Kidney glomerular epithelial cell (primary cell): ENCODE measurements at regions not wholly inside any gene's neighbourhood (a gene's known extent, or its start where the extent isn't known, plus 50 kb on each side); places are given as distances from the start of the nearest gene placed in this dataset.

ENCODE experiments used
- DNase-seq: peaks from one replicate; lab custom pipeline; 2025; lab: John Stamatoyannopoulos, UW

DNA sequence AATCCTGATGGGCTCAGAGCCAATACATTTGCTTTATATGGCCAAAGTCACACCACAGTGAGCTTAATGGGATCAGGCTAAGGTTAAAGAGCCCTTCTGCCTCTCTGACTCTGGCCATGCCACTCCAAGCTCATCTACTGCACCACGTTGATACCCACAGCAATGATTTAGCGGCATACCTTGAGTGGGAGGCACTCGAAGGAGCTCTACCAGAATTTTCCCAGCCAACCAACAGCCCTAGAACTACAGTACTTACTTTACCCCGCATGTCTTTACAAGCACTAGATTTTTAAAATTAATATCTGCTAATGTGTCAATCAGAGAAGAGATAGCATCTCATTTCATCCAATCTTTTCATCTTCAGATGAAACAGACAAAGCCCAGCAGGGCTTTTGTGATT lies 300.5 kb downstream of the GRIN2B start:
- no peak for DNase-seq

DNA sequence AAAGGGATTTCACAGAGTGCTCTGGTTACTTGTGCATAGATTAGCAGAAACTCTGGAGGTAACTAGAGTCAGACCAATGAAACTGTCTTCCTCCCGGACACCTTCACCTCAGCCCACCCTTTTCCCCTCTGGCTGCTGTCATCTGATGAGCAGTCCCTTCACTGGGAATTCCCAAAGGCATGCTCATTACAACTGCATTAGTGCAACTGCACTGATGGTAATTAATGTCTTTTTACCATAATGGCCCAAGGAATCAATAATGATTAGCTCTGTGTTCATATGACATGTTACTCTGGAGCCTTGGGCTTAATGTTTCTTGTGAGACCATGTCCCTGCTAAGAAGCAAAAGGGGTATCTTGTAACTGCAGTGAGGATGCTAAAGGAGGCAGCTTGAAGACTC lies 304.5 kb downstream of the GRIN2B start:
- DNase-seq, result no peak

DNA sequence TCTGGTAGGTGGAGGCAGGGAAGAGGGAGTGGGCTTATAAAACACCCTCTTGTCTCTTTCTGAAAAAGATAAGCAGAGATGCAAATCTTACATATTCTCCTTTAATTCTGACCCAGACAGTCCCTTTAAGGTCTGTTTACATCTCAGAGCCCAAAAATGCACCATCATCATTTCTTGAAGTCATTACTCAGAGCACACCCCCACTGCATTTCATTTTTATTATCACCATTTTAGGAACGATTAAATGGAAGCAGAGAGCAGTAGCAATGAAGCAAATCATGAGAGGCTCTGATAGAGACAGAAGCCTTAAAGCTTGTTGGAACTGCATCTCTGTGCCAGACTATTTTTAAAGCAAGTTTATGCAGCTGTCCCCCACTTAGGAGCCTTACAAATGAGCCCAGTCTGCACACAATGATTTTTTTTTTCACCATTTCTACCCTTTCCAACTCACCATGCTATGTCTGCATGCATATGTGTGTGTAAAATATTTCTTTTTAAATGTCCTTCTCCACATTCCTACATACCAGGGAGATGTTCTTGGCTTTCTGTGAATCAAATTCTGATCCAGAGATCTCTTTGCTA lies 311.0 kb downstream of the GRIN2B start:
- no peak for DNase-seq

- DNase-seq, result no peak
These were observed 312.5 kb downstream of the GRIN2B start for GRCh38 chr12:13668880-13669279.

DNA sequence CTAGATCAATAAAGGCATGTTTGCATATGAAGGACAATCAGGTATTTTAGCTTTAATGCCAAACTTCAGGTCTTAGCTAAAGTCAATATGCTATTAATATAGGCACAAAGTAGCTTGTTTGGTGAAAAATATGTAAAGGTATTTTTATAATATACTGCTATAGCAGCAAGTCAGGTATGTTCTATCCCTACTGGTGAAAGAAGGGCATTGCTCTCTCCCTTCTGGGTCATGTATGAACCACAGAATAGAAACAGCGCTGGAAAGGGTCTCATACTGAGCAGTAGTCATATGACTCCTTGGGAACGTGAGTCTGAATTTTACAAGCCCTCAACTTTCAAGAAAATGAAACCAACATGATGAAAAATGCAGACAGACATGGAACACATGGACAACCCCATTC lies 314.6 kb downstream of the GRIN2B start:
- DNase-seq, result no peak

GRCh38 chr12:13661005-13661887 lies 320.2 kb downstream of the GRIN2B start:
- DNase-seq, result peak; percentile 31

GRCh38 chr12:13654456-13654855 lies 326.9 kb downstream of the GRIN2B start:
- DNase-seq, result no peak

- no peak for DNase-seq
These were observed 329.3 kb downstream of the GRIN2B start for GRCh38 chr12:13652105-13652504.

DNA sequence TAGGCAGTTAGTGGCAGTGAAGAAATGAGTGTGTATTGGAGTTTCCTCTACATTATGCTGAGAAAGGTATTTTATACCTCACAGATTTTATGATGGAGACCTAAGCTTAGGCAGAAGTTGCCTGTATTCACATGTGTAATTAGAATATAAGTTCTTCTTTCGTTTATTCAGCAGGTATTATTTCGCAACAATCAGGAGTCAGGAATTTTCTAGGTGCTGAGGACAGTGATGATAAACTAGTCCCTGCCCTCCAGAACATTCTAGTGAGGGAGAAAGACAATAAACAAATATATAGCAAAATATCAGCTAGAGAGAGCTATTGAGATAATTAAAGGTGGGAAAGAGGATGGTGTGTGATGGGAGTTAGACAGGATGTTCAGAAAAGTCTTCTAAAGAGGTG lies 345.7 kb downstream of the GRIN2B start:
- DNase-seq, result no peak

DNA sequence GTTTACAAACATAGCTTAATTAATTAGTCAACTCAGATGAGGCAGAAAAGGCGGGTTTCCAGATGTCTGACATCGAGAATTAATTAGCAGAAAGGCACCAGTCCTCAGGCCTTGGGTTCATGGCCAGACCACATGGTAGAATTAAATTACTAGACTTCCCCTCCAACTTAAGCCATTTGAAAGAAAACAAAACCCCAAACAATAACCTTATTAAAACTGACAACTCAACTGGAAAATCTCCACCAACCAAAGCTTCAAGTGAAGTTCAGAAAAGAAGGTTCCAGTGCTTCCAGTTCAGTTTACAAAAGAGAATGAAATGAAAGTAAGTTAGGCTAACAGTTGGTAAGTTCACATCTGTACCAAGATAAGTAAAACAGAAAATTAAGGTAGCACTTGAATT lies 349.5 kb downstream of the GRIN2B start:
- DNase-seq, result no peak

DNA sequence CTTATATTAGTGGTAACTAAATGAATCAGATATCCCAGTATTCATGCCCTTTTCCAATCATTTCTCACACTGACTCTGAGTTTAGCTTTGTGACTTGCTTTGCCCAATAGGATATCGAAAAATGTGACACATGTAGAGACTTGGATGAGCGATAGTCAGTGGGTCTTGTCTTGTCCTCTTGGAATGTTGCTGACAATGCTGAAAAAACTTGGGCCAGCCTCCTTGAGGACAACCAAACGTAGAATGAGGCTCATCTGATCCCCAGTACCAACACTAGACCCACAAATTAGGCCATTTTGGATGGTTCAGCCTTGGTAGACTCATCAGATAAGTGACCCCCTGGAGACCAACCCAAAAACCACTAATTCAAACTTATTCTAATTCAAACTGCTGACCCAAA lies 351.0 kb downstream of the GRIN2B start:
- no peak for DNase-seq

DNA sequence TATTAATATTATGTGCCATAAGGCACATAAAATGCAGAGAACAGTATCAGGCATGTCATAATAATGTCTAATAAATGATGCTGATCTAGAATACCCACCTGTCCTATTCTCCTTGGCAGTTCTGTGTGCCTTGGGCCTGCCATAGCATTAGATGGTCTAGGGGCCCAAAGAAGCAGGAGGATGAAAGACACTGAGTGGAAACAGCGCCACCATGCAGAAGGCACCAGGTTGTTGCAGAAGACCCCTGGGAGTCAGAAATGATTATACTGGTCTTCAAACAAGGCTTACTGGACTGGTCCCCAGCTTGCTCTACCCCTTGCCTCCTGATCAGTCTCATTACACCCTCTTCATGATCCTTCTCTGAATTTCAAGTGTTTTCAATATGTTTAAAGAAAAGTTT lies 353.3 kb downstream of the GRIN2B start:
- DNase-seq, result no peak

- no peak for DNase-seq
These were observed 353.9 kb downstream of the GRIN2B start for GRCh38 chr12:13627536-13627935.

DNA sequence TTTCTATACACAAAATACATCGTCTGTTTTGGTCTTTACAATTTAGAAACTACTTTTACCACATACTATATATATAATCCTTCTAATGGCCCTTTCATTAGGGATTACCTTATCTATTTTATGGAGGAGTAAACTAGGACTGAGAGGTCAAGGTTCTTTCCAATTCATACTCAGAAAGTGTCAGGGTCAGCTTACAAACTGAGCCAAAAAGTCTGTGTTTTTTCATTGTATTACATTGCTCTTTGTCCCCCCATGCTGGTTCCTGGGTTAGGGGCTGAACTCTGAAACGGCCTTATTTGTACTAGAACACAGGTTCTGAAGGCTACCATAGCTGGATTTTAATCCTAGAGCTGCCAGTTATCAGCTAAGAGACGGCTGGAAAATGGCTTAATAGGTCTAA lies 368.1 kb downstream of the GRIN2B start:
- DNase-seq, result no peak

GRCh38 chr12:13609894-13610679 lies 371.3 kb downstream of the GRIN2B start:
- no peak for DNase-seq

DNA sequence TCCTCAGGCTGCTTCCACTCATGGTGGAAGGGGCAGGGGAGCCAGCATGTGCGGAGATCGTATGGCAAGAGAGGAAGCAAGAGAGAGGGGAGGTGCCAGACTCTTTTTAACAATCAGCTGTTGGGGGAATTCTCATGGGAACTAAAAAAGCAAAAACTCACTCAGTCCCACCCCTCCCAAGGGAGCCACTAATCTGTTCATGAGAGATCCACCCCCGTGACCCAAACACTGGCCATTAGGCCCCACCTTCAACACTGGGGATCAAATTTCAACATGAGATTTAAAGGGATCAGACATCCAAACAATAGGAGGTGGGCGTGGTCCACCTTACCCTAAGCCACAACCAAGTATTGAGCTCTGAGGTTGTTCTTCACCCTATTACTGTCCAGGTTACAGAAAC lies 375.1 kb downstream of the GRIN2B start:
- DNase-seq, result no peak

DNA sequence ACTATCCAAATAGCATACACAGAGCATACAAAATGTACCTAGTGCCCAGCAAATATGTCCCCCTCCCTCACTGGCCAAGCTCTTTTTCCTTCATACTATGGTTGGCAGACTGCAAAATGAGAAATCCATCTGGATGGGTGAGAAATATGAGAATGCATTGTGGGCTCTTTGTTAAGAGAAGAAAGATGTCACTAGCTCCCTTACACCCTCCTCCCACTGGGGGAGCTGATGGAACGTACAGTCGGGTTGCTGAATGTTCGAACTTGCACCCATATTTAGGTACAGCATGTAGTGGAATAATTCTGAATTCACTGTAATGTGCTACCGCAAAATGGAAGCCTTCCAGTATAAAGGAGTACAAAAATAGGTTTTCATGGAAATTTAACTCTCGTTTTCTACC lies 377.4 kb downstream of the GRIN2B start:
- DNase-seq, result no peak

DNA sequence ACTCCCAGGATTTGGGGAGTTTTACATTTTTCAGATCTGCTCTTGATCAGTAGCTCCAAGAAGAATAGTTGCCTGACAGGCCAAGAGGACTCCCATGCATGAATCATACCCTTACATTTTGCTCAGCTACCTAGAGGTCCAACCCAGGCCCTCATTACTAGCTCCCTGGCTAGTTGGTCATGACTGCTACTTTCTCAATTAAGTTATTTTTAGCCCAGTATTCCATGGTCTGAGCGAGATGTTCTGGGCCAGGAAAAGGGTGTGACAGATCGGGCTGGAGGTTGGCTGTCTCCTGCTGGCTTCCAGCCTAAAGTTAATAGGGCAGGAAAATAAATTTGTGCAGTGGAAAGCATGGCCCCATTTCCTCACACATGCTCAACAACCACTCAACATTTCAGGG lies 379.2 kb downstream of the GRIN2B start:
- DNase-seq, result no peak

DNA sequence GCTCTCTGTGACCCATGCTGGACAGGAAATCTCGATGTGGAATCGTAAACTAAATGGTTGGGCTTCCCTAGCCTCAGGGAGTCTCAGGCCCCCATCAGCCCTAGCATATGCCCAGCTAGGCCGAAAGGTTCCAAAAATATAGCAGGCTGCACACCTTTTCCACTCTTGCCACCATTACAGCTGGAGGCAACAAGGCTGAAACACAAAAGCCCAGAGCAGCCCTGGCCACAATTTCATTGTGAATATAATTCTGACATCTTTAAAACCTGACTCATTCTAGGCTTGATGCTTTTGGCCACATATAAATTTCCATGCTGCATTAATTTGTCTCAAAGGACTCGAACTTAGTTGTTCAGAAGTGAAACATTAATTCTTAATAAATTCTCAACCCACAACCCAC lies 382.2 kb downstream of the GRIN2B start:
- DNase-seq, result no peak

- DNase-seq, result no peak
These were observed 383.6 kb downstream of the GRIN2B start for GRCh38 chr12:13597837-13598236.

- DNase-seq, result no peak
These were observed 384.2 kb downstream of the GRIN2B start for GRCh38 chr12:13597166-13597565.

DNA sequence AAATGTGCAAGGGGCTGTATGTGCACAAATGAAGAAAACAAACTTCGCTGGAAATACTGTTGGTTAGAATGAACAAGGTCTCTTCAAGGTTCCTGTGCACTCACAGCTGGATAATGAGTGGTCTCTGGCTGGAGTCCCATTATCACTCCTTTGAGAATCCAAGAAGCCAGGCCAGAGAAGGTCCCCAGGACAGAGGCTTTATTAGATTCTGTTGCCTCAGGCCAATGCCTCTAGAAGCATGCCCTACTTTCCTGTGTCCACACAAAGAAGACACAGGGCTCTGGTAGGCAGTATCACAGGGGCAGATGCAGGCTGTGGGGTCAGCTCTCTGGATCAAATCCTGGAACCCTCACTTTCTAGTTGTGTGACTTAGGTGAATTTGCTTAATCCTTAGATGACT lies 384.7 kb downstream of the GRIN2B start:
- no peak for DNase-seq
